DOHH2 (cell line): ENCODE measurements at regions not wholly inside any gene's neighbourhood (a gene's known extent, or its start where the extent isn't known, plus 50 kb on each side); places are given as distances from the start of the nearest gene placed in this dataset.

Experiments used
- CTCF ChIP-seq: fragments of 200-600 bp; sonication (generic); IDR thresholded peaks from one replicate; pipeline ENCODE4 v1.5.1; 2014; ENCODE audit warnings: antibody characterized with exemption, mild to moderate bottlenecking, low read depth, low read length; ENCODE audit not compliant: poor library complexity, severe bottlenecking
- EZH2phosphoT487 ChIP-seq: fragments of 200-600 bp; sonication (generic); IDR thresholded peaks from 2 replicates; pipeline ENCODE4 v1.6.1; 2017; ENCODE audit warnings: borderline replicate concordance, mild to moderate bottlenecking, antibody characterized with exemption, low read length, moderate library complexity, mixed read lengths

- peak; percentile 44 for TF ChIP-seq CTCF
- no peak for TF ChIP-seq EZH2phosphoT487
Measured at GRCh38 chr5:155147222-155147621, 133.7 kb downstream of the KIF4B start.
